GM19035 (cell line): ENCODE measurements at regions not wholly inside any gene's neighbourhood (a gene's known extent, or its start where the extent isn't known, plus 50 kb on each side); places are given as distances from the start of the nearest gene placed in this dataset.
"Not testable (repeated sequence)": the region's sequence is repeated elsewhere in the genome, so short reads cannot be mapped to it uniquely, and the experiment has no call there.

Source experiments
- ATAC-seq: cut with Tn5 transposase; IDR thresholded peaks from one replicate; pipeline ENCODE4 v1.9.1; 2021; ENCODE audit not compliant: unreplicated experiment

GRCh38 chrX:113157496-113157895, 316.9 kb upstream of the AMOT start:
- no peak for ATAC-seq

DNA sequence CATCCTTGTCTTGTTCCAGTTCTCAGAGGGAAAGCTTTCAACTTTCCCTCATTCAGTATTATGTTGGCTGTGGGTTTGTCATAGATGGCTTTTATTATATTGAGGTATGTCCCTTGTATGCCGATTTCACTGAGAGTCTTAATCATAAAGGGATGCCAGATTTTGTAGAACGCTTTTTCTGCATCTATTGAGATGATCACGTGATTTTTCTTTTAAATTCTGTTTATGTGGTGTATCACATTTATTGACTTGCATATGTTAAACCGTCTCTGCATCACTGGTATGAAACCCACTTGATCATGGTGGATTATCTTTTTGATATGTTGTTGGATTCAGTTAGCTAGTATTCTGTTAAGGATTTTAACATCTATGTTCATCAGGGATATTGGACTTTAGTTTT, 313.7 kb upstream of the AMOT start:
- ATAC-seq: not testable (repeated sequence)

- no peak for ATAC-seq
Observed at GRCh38 chrX:113136836-113137235, 296.2 kb upstream of the AMOT start.

DNA sequence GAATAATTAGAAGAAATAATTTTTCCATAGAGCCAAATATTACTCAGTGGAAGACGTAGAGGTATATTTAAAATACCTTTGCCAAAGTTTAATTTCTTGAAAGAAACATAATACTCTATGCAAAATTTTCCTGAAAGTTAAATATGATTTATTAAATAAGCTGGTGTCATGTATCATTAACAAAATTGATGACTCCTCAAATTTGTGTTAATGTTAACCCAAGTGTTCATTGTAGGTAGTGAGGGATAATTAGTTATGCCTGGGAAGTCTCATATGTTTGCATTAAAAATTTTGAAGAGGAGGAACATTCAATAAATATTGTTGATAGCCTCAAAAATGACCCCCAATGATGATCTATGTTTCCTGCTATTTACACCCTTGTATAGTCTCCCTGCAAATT, 292.7 kb upstream of the AMOT start:
- ATAC-seq: no peak

- ATAC-seq: no peak
Observed at GRCh38 chrX:113124693-113125092, 284.1 kb upstream of the AMOT start.

DNA sequence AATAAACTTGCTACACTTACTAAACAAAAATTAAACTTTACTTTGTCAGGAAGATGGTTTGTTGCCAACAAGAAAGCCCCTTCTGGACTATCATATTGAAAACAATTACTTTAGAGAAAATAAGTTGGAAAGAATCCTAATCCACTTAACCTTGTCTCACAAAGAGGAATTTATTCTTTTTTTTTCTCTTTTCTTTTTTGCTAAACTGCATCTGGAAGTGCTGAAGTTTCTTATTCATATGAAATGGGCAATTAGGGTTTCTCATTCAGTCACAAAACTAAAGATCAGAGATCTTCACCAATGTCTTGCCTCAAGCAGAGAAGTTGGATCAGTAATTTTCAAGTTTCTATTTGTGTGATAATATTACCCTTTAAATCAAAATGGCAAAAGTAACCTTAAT, 234.9 kb upstream of the AMOT start:
- ATAC-seq: no peak

DNA sequence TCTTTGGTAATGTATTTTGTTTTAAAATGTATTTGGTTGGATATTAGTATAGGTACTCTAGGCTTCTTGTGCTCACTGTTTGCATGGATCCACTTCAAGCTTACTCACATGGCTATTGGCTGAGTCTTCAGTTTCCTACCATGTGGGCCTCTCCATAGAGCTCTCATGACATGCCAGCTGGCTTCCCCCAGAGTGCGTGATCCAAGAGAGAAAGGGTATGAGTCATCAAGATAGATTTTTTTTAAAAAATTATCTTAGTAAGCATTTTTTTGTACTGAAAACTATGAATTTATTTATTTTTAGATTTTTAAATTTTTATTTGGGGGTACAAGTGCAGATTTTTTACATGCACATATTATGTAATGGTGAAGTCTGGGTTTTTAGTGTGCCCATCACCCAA, 219.1 kb upstream of the AMOT start:
- no peak for ATAC-seq

- ATAC-seq: no peak
Observed at GRCh38 chrX:113058634-113059033, 218.0 kb upstream of the AMOT start.

DNA sequence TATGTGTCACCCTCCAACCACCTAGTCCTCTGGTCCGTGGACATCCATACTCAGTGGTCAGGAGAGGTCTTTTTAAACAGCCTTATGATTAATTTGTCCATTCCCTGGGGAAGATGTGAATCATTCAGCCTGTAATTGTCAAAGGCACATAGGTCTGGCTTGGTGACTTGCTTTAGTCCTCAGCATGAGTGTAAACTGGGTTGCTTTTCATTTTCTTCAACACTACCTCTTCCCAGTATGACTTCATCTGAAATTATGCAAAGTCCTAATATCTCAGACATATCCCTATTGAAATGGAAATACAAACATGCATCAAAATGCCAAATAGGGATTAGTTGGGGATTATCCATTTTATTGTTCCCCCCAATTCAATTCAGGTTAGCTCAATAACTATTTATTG, 208.3 kb upstream of the AMOT start:
- no peak for ATAC-seq

DNA sequence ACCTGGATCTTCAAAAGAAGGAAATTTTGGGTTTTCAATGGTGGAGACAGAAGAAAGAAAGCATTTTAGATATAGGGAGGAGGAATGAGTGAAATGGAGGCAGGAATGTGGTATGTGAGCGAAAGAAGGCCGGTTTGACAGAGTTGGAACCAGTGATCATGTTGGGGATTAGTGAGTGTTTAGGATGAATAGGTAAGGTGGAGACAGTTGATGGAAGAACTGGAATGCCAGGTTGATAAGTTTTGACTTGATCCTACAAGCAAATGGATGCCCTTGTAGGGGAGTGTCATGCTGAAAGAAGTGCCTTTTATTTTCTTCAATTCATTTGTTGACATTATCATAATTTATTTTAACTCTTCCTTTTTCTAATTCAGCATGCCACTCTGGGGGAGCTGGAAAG, 207.8 kb upstream of the AMOT start:
- ATAC-seq: no peak

GRCh38 chrX:113033966-113034680, 193.5 kb upstream of the AMOT start:
- no peak for ATAC-seq

- no peak for ATAC-seq
Observed at GRCh38 chrX:113019958-113020357, 179.3 kb upstream of the AMOT start.

- ATAC-seq: no peak
Observed at GRCh38 chrX:113009837-113010236, 169.2 kb upstream of the AMOT start.

- no peak for ATAC-seq
Observed at GRCh38 chrX:113009029-113009428, 168.4 kb upstream of the AMOT start.

DNA sequence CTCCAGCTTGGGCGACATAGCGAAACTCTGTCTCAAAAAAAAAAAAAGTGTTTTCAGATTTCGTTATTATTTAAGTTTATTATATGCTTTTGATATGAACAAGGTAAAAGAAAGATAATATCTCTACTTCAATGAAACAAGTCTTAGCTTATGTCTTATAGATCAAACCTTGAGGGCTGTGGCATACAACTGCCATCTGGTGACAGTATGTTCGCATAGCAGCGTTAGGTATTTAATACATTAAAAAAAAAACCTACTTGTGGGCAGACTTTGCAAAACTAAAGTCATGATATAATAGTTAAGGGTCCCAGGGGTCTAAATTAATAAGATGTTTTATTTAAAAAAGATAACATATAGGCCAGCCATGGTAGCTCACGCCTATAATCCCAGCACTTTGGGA, 161.2 kb upstream of the AMOT start:
- ATAC-seq: no peak

DNA sequence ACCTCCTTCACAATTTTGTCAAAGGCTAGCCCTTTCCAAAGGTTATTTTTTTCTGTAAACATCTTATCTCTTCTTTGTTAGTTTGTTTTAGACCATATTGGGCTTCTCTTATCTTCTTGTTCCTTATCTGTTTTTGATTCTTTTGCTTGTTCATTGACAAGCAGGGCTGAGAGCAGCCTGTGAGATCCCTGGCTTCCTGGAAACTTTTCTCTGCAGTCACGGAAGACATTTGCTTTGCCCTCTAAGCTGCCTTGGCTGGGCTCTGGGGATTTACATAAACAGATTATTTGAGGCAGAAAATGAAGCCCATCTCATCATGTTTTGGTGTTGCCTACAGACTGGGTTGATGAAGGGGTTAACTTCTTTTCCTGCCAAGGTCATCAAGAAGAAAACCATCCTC, 157.4 kb upstream of the AMOT start:
- no peak for ATAC-seq

DNA sequence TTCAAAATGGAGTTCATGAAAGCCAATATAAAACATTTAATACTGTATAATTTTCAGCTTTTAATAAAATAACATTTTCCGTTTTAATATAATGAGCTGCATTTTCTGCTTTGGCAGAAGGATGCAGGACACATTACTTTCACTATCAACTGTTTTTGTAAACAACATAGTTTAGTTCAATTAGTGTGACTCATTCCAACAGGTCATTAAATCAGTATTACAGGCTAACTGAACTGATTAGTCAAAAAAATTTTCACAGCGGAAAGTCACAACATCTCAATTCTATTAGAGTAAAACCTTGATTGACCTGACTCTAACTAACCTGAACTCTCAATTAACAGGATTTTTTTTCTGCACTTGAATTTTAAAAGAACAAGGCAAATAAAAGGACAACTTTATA, 151.2 kb upstream of the AMOT start:
- ATAC-seq: no peak

DNA sequence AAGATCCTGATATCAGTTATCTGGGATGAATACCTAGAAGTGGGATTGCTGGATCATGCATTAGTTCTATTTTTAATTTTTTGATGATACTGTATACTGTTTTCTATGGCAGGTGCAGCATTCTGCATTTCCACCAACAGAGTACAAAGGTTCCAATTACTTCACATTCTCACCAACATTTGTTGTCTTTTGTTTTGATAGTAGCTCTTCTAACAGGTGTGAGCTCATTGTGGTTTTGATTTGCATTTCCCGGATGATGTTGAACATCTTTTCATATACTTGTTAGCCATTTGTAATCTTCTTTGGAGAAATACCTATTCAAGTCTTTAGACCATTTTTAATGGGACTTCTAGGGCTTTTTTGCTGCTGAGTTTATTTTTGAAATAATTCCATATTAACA, 139.2 kb upstream of the AMOT start:
- no peak for ATAC-seq

- ATAC-seq: no peak
Observed at GRCh38 chrX:112968351-112969133, 127.9 kb upstream of the AMOT start.

GRCh38 chrX:112967903-112968302, 127.3 kb upstream of the AMOT start:
- no peak for ATAC-seq

GRCh38 chrX:112967341-112967740, 126.7 kb upstream of the AMOT start:
- no peak for ATAC-seq

GRCh38 chrX:112961981-112962380, 121.3 kb upstream of the AMOT start:
- no peak for ATAC-seq
